SU-DHL-6 (cell line): ENCODE measurements at regions not wholly inside any gene's neighbourhood (a gene's known extent, or its start where the extent isn't known, plus 50 kb on each side); places are given as distances from the start of the nearest gene placed in this dataset.

Experiments
- EZH2phosphoT487 ChIP-seq: fragments of 200-600 bp; sonication (generic), shearing (Covaris generic); conservative IDR thresholded peaks from 2 replicates; pipeline ENCODE4 v1.6.1; 2018; ENCODE audit warnings: mild to moderate bottlenecking, antibody characterized with exemption, low read length, moderate library complexity, mixed read lengths
- TF ChIP-seq, protein P1 (sequence below): fragments of 200-600 bp; sonication (generic); IDR thresholded peaks from one replicate; pipeline ENCODE4 v1.5.1; 2017; ENCODE audit warnings: antibody characterized with exemption, mild to moderate bottlenecking, low read length, moderate library complexity; ENCODE audit not compliant: insufficient read depth, poor library complexity, severe bottlenecking

DNA sequence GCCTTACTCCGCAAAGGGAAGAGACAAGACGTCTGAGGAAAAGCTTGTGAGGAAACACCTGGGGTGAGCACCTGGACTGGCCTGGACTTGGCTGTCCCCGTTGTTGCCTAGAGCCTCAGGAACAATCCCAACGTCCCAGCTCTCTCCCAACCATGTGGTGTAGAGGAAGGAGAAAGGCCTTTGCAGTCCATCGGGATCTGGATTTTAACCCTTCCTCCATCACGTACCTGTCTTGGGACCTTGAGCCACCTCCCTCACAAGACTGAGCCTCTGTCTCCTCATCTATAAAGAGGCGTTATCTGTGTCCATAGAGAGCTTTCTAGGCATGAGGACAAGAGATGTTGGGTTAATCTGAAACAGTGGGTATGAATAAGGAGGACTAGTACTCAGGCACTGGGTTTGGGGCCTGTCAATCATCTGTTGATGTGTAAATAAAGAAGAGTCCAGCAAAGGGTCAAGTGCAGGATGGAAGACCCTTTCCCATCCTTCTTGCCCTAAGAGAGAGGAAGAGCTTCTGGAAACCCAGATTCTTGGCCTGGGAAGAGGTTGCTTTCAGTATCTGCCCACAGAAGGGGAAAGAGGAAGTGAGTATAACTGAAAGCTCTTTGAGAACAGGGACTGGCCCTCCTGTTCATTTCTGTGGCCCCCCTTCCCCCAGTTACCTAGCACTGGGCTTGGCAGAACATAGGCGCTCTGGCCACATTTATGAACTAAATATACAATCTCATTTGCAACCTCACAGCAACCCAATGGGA is 137.1 kb downstream of the PJA1 start:
- TF ChIP-seq, protein P1, sequence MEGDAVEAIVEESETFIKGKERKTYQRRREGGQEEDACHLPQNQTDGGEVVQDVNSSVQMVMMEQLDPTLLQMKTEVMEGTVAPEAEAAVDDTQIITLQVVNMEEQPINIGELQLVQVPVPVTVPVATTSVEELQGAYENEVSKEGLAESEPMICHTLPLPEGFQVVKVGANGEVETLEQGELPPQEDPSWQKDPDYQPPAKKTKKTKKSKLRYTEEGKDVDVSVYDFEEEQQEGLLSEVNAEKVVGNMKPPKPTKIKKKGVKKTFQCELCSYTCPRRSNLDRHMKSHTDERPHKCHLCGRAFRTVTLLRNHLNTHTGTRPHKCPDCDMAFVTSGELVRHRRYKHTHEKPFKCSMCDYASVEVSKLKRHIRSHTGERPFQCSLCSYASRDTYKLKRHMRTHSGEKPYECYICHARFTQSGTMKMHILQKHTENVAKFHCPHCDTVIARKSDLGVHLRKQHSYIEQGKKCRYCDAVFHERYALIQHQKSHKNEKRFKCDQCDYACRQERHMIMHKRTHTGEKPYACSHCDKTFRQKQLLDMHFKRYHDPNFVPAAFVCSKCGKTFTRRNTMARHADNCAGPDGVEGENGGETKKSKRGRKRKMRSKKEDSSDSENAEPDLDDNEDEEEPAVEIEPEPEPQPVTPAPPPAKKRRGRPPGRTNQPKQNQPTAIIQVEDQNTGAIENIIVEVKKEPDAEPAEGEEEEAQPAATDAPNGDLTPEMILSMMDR = no peak
- TF ChIP-seq EZH2phosphoT487 = no peak
